ENCODE measurements at regions not wholly inside any gene's neighbourhood (a gene's known extent, or its start where the extent isn't known, plus 50 kb on each side); places are given as distances from the start of the nearest gene placed in this dataset.

GRCh38 chr13:33978653-33979052 is 160.7 kb downstream of the RFC3 start:
- Histone ChIP-seq H3K9me3 (ENCODE audit: insufficient read depth, low read depth, low read length) (peaks cover 3% of the 10 kb centered on the region; the same call in 1 of the 2 replicates), H3K4me3 (ENCODE audit: low read length) (no peak overlapping the region), H3K27me3 (ENCODE audit: insufficient read depth, low read length) (no peaks in the 10 kb centered on the region), H3K27ac (ENCODE audit: low read depth, low read length) (no peak overlapping the region), H3K36me3 (ENCODE audit: insufficient read depth, low read length) (no peaks in the 10 kb centered on the region), H3K9ac (ENCODE audit: low read depth, low read length) (no peak overlapping the region), H3K4me1 (ENCODE audit: insufficient read depth, low read length) (no peaks in the 10 kb centered on the region)
- WGBS = 62% methylated on average over 3 of the region's 3 CpGs

- WGBS = 85% methylated on average over 2 of the region's 2 CpGs
- Histone ChIP-seq H3K4me1 (ENCODE audit: insufficient read depth, low read length) (no peaks in the 10 kb centered on the region), H3K4me3 (ENCODE audit: low read length) (no peak overlapping the region), H3K27ac (ENCODE audit: low read depth, low read length) (no peak overlapping the region), H3K9me3 (ENCODE audit: insufficient read depth, low read depth, low read length) (no peaks in the 10 kb centered on the region), H3K36me3 (ENCODE audit: insufficient read depth, low read length) (no peaks in the 10 kb centered on the region), H3K9ac (ENCODE audit: low read depth, low read length) (no peak overlapping the region), H3K27me3 (ENCODE audit: insufficient read depth, low read length) (no peaks in the 10 kb centered on the region)
Measured at GRCh38 chr13:33992881-33993336, 175.0 kb downstream of the RFC3 start.

GRCh38 chr13:33994198-33994597 is 176.2 kb downstream of the RFC3 start:
- Histone ChIP-seq H3K4me3 (ENCODE audit: low read length) (no peak overlapping the region), H3K36me3 (ENCODE audit: insufficient read depth, low read length) (no peaks in the 10 kb centered on the region), H3K27ac (ENCODE audit: low read depth, low read length) (no peak overlapping the region), H3K27me3 (ENCODE audit: insufficient read depth, low read length) (no peaks in the 10 kb centered on the region), H3K9me3 (ENCODE audit: insufficient read depth, low read depth, low read length) (no peaks in the 10 kb centered on the region), H3K9ac (ENCODE audit: low read depth, low read length) (no peak overlapping the region), H3K4me1 (ENCODE audit: insufficient read depth, low read length) (no peaks in the 10 kb centered on the region)
- 88% methylated on average over 2 of the region's 3 CpGs for WGBS

DNA sequence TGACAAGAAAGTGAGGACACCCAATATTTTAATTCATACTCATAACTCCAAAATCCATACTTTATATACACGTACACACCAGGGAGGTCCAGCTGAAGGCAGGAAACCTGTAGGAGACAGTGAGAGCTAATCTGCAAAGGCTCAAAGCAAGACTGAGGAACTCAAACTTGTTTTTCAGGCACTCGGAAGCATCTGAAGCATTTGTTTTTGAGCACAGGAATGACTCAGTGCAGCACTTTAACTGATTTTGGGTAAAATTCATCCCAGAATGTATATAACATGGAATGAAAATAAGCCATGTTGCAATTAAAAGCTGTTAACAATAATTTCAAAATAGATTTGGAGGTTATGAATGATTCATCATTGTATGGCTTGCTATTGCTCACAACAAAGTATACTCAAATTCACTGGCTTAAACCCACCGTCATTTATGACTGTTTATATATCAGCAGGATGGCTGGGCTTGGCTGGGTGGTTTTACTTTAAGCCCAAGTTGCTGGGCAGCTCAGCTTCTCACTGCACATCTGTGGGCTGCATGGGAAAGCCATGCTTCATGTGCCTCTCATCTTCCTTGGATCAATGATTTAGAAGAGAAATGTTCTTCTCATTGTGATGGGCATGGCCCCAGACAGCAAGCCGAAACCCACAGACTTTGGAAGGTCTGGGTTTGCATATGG is 177.0 kb downstream of the RFC3 start:
- no peaks in the 10 kb centered on the region for H3K4me1 ChIP-seq (ENCODE audit: insufficient read depth, low read length)
- no peaks in the 10 kb centered on the region for H3K9me3 ChIP-seq (ENCODE audit: insufficient read depth, low read depth, low read length)
- H3K4me3 ChIP-seq (ENCODE audit: low read length) = no peak overlapping the region
- H3K27ac ChIP-seq (ENCODE audit: low read depth, low read length) = no peak overlapping the region
- WGBS = 93% methylated on average over 4 of the region's 4 CpGs
- H3K27me3 ChIP-seq (ENCODE audit: insufficient read depth, low read length) = no peaks in the 10 kb centered on the region
- H3K36me3 ChIP-seq (ENCODE audit: insufficient read depth, low read length) = no peaks in the 10 kb centered on the region
- H3K9ac ChIP-seq (ENCODE audit: low read depth, low read length) = no peak overlapping the region

- 93% methylated on average over 7 of the region's 7 CpGs for WGBS
- Histone ChIP-seq H3K36me3 (ENCODE audit: insufficient read depth, low read length) (no peaks in the 10 kb centered on the region), H3K27ac (ENCODE audit: low read depth, low read length) (no peak overlapping the region), H3K4me3 (ENCODE audit: low read length) (no peak overlapping the region), H3K9ac (ENCODE audit: low read depth, low read length) (no peak overlapping the region), H3K4me1 (ENCODE audit: insufficient read depth, low read length) (no peaks in the 10 kb centered on the region), H3K27me3 (ENCODE audit: insufficient read depth, low read length) (no peaks in the 10 kb centered on the region), H3K9me3 (ENCODE audit: insufficient read depth, low read depth, low read length) (no peaks in the 10 kb centered on the region)
Measured at GRCh38 chr13:33996636-33997035, 178.7 kb downstream of the RFC3 start.

DNA sequence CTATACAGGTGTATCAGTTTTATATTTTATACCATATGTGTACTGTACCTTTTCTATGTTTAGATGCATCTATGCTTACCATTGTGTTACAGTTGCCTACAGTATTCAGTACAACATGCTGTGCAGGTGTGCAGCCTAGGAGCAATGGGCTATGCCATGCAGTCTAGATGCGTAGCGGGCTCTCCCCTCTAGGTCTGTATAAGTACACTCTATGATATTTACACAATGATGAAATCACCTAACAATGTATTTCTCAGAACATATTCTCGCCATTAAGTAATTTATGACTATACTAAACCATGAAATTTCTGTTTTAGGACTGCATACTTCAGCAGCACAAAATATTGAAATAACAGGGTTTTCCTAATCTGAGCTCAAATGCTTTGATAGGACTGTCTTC is 179.6 kb downstream of the RFC3 start:
- WGBS = 91% methylated on average over 3 of the region's 3 CpGs
- Histone ChIP-seq H3K9ac (ENCODE audit: low read depth, low read length) (no peak overlapping the region), H3K4me3 (ENCODE audit: low read length) (no peak overlapping the region), H3K27ac (ENCODE audit: low read depth, low read length) (no peak overlapping the region), H3K36me3 (ENCODE audit: insufficient read depth, low read length) (no peaks in the 10 kb centered on the region), H3K9me3 (ENCODE audit: insufficient read depth, low read depth, low read length) (no peaks in the 10 kb centered on the region), H3K27me3 (ENCODE audit: insufficient read depth, low read length) (no peaks in the 10 kb centered on the region), H3K4me1 (ENCODE audit: insufficient read depth, low read length) (no peaks in the 10 kb centered on the region)

- no peaks in the 10 kb centered on the region for H3K9me3 ChIP-seq (ENCODE audit: insufficient read depth, low read depth, low read length)
- no peaks in the 10 kb centered on the region for H3K4me1 ChIP-seq (ENCODE audit: insufficient read depth, low read length)
- H3K27ac ChIP-seq (ENCODE audit: low read depth, low read length) = no peak overlapping the region
- no peak overlapping the region for H3K9ac ChIP-seq (ENCODE audit: low read depth, low read length)
- H3K36me3 ChIP-seq (ENCODE audit: insufficient read depth, low read length) = no peaks in the 10 kb centered on the region
- no peaks in the 10 kb centered on the region for H3K27me3 ChIP-seq (ENCODE audit: insufficient read depth, low read length)
- whole genome bisulfite sequencing = 59% methylated on average over 6 of the region's 6 CpGs
- no peak overlapping the region for H3K4me3 ChIP-seq (ENCODE audit: low read length)
Measured at GRCh38 chr13:33999811-34000605, 182.1 kb downstream of the RFC3 start.

DNA sequence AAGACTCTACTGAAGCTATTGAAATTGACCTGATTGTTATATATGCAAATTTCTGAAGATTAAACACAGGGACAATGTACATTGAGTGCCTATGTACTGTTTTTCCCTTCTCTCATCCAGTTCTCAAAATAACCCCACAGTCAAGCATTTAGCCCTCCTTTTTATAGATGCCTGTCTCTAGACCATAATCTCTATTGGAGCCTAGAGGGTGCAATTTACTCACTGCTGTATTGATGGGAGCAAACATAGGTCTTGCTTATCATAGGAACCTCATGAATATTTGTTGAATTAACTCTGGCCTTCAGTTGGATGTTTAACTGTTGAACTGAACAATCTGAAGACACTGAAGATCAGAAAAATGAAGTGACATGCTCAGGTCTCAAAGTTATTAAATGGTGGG is 183.0 kb downstream of the RFC3 start:
- Histone ChIP-seq H3K36me3 (ENCODE audit: insufficient read depth, low read length) (no peaks in the 10 kb centered on the region), H3K27me3 (ENCODE audit: insufficient read depth, low read length) (no peaks in the 10 kb centered on the region), H3K4me1 (ENCODE audit: insufficient read depth, low read length) (no peaks in the 10 kb centered on the region), H3K4me3 (ENCODE audit: low read length) (no peak overlapping the region), H3K27ac (ENCODE audit: low read depth, low read length) (no peak overlapping the region), H3K9me3 (ENCODE audit: insufficient read depth, low read depth, low read length) (no peaks in the 10 kb centered on the region), H3K9ac (ENCODE audit: low read depth, low read length) (no peak overlapping the region)

GRCh38 chr13:34001389-34001788 is 183.4 kb downstream of the RFC3 start:
- no peak overlapping the region for H3K27ac ChIP-seq (ENCODE audit: low read depth, low read length)
- no peaks in the 10 kb centered on the region for H3K4me1 ChIP-seq (ENCODE audit: insufficient read depth, low read length)
- no peaks in the 10 kb centered on the region for H3K9me3 ChIP-seq (ENCODE audit: insufficient read depth, low read depth, low read length)
- H3K9ac ChIP-seq (ENCODE audit: low read depth, low read length) = no peak overlapping the region
- H3K4me3 ChIP-seq (ENCODE audit: low read length) = no peak overlapping the region
- 96% methylated on average over 4 of the region's 4 CpGs for WGBS
- no peaks in the 10 kb centered on the region for H3K27me3 ChIP-seq (ENCODE audit: insufficient read depth, low read length)
- H3K36me3 ChIP-seq (ENCODE audit: insufficient read depth, low read length) = no peaks in the 10 kb centered on the region

- no peaks in the 10 kb centered on the region; the same call in 1 of the 2 replicates for H3K4me1 ChIP-seq (ENCODE audit: insufficient read depth, low read length)
- H3K9me3 ChIP-seq (ENCODE audit: insufficient read depth, low read depth, low read length) = no peaks in the 10 kb centered on the region
- H3K9ac ChIP-seq (ENCODE audit: low read depth, low read length) = no peak overlapping the region
- H3K36me3 ChIP-seq (ENCODE audit: insufficient read depth, low read length) = no peaks in the 10 kb centered on the region
- H3K4me3 ChIP-seq (ENCODE audit: low read length) = no peak overlapping the region
- H3K27ac ChIP-seq (ENCODE audit: low read depth, low read length) = no peak overlapping the region
- 88% methylated on average over 1 of the region's 1 CpG for WGBS
- no peaks in the 10 kb centered on the region for H3K27me3 ChIP-seq (ENCODE audit: insufficient read depth, low read length)
Measured at GRCh38 chr13:34002141-34002540, 184.2 kb downstream of the RFC3 start.

- H3K36me3 ChIP-seq (ENCODE audit: insufficient read depth, low read length) = no peaks in the 10 kb centered on the region
- H3K9me3 ChIP-seq (ENCODE audit: insufficient read depth, low read depth, low read length) = no peaks in the 10 kb centered on the region
- 90% methylated on average over 4 of the region's 4 CpGs for WGBS
- H3K4me1 ChIP-seq (ENCODE audit: insufficient read depth, low read length) = no peaks in the 10 kb centered on the region; the same call in 1 of the 2 replicates
- H3K4me3 ChIP-seq (ENCODE audit: low read length) = no peak overlapping the region
- no peak overlapping the region for H3K27ac ChIP-seq (ENCODE audit: low read depth, low read length)
- no peaks in the 10 kb centered on the region for H3K27me3 ChIP-seq (ENCODE audit: insufficient read depth, low read length)
- H3K9ac ChIP-seq (ENCODE audit: low read depth, low read length) = no peak overlapping the region
Measured at GRCh38 chr13:34002924-34003323, 185.0 kb downstream of the RFC3 start.
